GM12878 (cell line): ENCODE measurements at regions not wholly inside any gene's neighbourhood (a gene's known extent, or its start where the extent isn't known, plus 50 kb on each side); places are given as distances from the start of the nearest gene placed in this dataset.

ENCODE experiments used
- ATAC-seq: fragments of 200-7000 bp; cut with Tn5 transposase; 3 replicates; pipeline ENCODE4 v1.9.1; 2020; ENCODE audit warnings: mild to moderate bottlenecking, moderate library complexity
- BruUV-seq: library from RNA; stranded (reverse); fragments of 400-500 nt; replicated peaks from 2 replicates; lab custom pipeline; 2021; lab: Mats Ljungman, UMichigan
- CTCF ChIA-PET: fragments of 300-600 bp; sonication (Branson Sonifier 250); formaldehyde crosslinking; extraction: SDS; loops from one replicate; lab custom pipeline; 2021; ENCODE audit warnings: inconsistent platforms; lab: Yijun Ruan, JAX
- POLR2A ChIA-PET: fragments of 350-600 bp; formaldehyde crosslinking; extraction: SDS; loops from one replicate; lab custom pipeline; 2021; ENCODE audit warnings: inconsistent platforms; lab: Charles Lee
- RAD21 ChIA-PET: fragments of 300-600 bp; sonication (Branson Sonifier 250); formaldehyde crosslinking; loops from one replicate; lab custom pipeline; 2023; ENCODE audit warnings: antibody characterized with exemption; ENCODE audit not compliant: unreplicated experiment; lab: Charles Lee
- SMC1A ChIA-PET: fragments of 300-600 bp; sonication (Branson Sonifier 250); formaldehyde crosslinking; loops from one replicate; lab custom pipeline; 2023; ENCODE audit not compliant: unreplicated experiment, uncharacterized antibody; lab: Charles Lee
- DNase-seq: peaks from one replicate; pipeline ENCODE4 v3.0.0-alpha.2; 2011; ENCODE audit warnings: low read depth, low spot score
- FAIRE-seq: peaks from 3 replicates; lab custom pipeline; 2011; peaks lifted over from hg19 to GRCh38; lab: Jason Lieb, UNC
- H2AFZ ChIP-seq: 2 replicates; pipeline ENCODE4 v1.6.0; 2011; ENCODE audit warnings: low read depth, low read length, control low read depth; ENCODE audit not compliant: control insufficient read depth
- H3K27ac ChIP-seq: 2 replicates; pipeline ENCODE4 v1.5.1; 2011; ENCODE audit warnings: control low read depth; ENCODE audit not compliant: control insufficient read depth, insufficient read depth
- H3K27me3 ChIP-seq, 2 experiments: replicated peaks in 1 of 2; 2 replicates each; pipeline versions ENCODE4 v1.6.0 to v1.6.1; 2011; ENCODE audit warnings: low read length in 1 of 2; ENCODE audit not compliant: control insufficient read depth in 2 of 2, insufficient read depth in 2 of 2
- H3K36me3 ChIP-seq, 2 experiments: 2 replicates each; pipeline ENCODE4 v1.5.1; 2011; ENCODE audit warnings: low read length in 1 of 2; ENCODE audit not compliant: control insufficient read depth in 2 of 2, insufficient read depth in 2 of 2
- H3K4me1 ChIP-seq: 2 replicates; pipeline ENCODE4 v1.6.1; 2011; ENCODE audit warnings: mild to moderate bottlenecking, low read length, moderate library complexity, mixed read lengths; ENCODE audit not compliant: control insufficient read depth, insufficient read depth
- H3K4me2 ChIP-seq: 2 replicates; pipeline ENCODE4 v1.6.0; 2011; ENCODE audit warnings: control low read depth; ENCODE audit not compliant: control insufficient read depth, insufficient read depth
- H3K4me3 ChIP-seq: fragments of 200-600 bp; sonication (generic); 2 replicates; pipeline ENCODE4 v1.5.1; 2016
- H3K79me2 ChIP-seq: 2 replicates; pipeline ENCODE4 v1.6.0; 2011; ENCODE audit warnings: low read length; ENCODE audit not compliant: control insufficient read depth, insufficient read depth
- H3K9ac ChIP-seq: 2 replicates; pipeline ENCODE4 v1.8.0; 2011; ENCODE audit warnings: low read length, control low read depth, mixed read lengths; ENCODE audit not compliant: control insufficient read depth, insufficient read depth
- H3K9me3 ChIP-seq: replicated peaks from 3 replicates; pipeline ENCODE4 v1.5.1; 2011; ENCODE audit warnings: mild to moderate bottlenecking, low read length; ENCODE audit not compliant: control insufficient read depth, insufficient read depth
- H4K20me1 ChIP-seq: 2 replicates; pipeline ENCODE4 v1.6.0; 2011; ENCODE audit not compliant: control insufficient read depth, insufficient read depth
- CBX3 ChIP-seq: fragments of 200-600 bp; sonication (generic); IDR thresholded peaks from 2 replicates; pipeline ENCODE4 v1.6.1; 2016; ENCODE audit warnings: low read depth, borderline replicate concordance
- IKZF2 ChIP-seq, 2 experiments: fragments of 450-650 bp; IDR thresholded peaks; 2 replicates each; pipeline ENCODE4 v1.6.1; 2017; ENCODE audit warnings: mild to moderate bottlenecking in 2 of 2, moderate library complexity in 2 of 2
- KDM1A ChIP-seq: fragments of 200-600 bp; sonication (generic); IDR thresholded peaks from 2 replicates; pipeline ENCODE4 v1.6.1; 2016; ENCODE audit warnings: borderline replicate concordance
- NFYA ChIP-seq: IDR thresholded peaks from 2 replicates; pipeline ENCODE4 v1.6.1; 2011; ENCODE audit warnings: low read depth, mild to moderate bottlenecking, low read length, improper control_type of control experiment, borderline replicate concordance
- NR2C2 ChIP-seq: IDR thresholded peaks from 2 replicates; pipeline ENCODE4 v1.6.1; 2011; ENCODE audit warnings: borderline replicate concordance, low read depth; ENCODE audit not compliant: control insufficient read depth, insufficient read length
- POLR2A ChIP-seq: IDR thresholded peaks from 2 replicates; pipeline ENCODE4 v1.6.1; 2011; ENCODE audit warnings: low read depth, mild to moderate bottlenecking, low read length
- POLR2AphosphoS2 ChIP-seq: IDR thresholded peaks from 2 replicates; pipeline ENCODE4 v1.6.1; 2011; ENCODE audit warnings: low read depth, mild to moderate bottlenecking, low read length, improper control_type of control experiment, moderate library complexity
- SMC3 ChIP-seq: IDR thresholded peaks from 2 replicates; pipeline ENCODE4 v1.6.1; 2011; ENCODE audit warnings: low read length, improper control_type of control experiment, borderline replicate concordance
- SREBF1 ChIP-seq: IDR thresholded peaks from 2 replicates; pipeline ENCODE4 v1.6.1; 2012; ENCODE audit warnings: mild to moderate bottlenecking, low read length
- STAT1 ChIP-seq: fragments of 450-650 bp; conservative IDR thresholded peaks from 2 replicates; pipeline ENCODE4 v1.6.1; 2014; ENCODE audit warnings: antibody characterized with exemption, mild to moderate bottlenecking
- USF1 ChIP-seq: IDR thresholded peaks from 2 replicates; pipeline ENCODE4 v1.6.1; 2011; ENCODE audit warnings: borderline replicate concordance, low read depth, mild to moderate bottlenecking, moderate library complexity, mixed read lengths, low read length; ENCODE audit not compliant: insufficient read depth; ENCODE audit errors: extremely low read length
- ZBTB4 ChIP-seq: fragments of 450-650 bp; formaldehyde crosslinking; IDR thresholded peaks from 2 replicates; pipeline ENCODE4 v1.4.0; 2022; ENCODE audit warnings: mild to moderate bottlenecking, moderate library complexity
- WGBS: methylation state at CpG from one replicate; pipeline ENCODE4 v1.1.6; 2016; ENCODE audit warnings: low lambda C conversion rate; ENCODE audit not compliant: insufficient replicate concordance, insufficient coverage; ENCODE audit errors: missing lambda C conversion rate; 5-methylcytosine and 5-hydroxymethylcytosine counted together
- in situ Hi-C: fragments of 300-500 bp; cut with MboI; formaldehyde crosslinking; loops from 9 replicates; pipeline ENCODE4 v1.14.3; 2018; ENCODE audit warnings: mixed read lengths
- intact Hi-C: fragments of 100-400 bp; cut with micrococcal nuclease; formaldehyde crosslinking; loops from one replicate; pipeline ENCODE4 v1.14.2; 2022; ENCODE audit not compliant: unreplicated experiment

GRCh38 chr17:36864827-36865430, 72.3 kb upstream of the LHX1 start:
- no TSS peak for BruUV-seq
- no peaks in the 10 kb centered on the region for H3K9me3 ChIP-seq
- no peak for DNase-seq
- TF ChIP-seq USF1 = no peak
- TF ChIP-seq NFYA = no peak
- TF ChIP-seq IKZF2 (IDR thresholded peaks at IDR 0.05) = no peak
- no peak for TF ChIP-seq SREBF1
- TF ChIP-seq, all 136 proteins: peak for 0
- Histone ChIP-seq H4K20me1 (no peaks in the 10 kb centered on the region), H3K27me3 (no peaks in the 10 kb centered on the region; a peak in 1 of 4 replicates), H3K4me1 (no peaks in the 10 kb centered on the region), H3K79me2 (no peaks in the 10 kb centered on the region), H3K36me3 (no peaks in the 10 kb centered on the region), H3K27ac (no peak overlapping the region), H3K4me3 (no peak overlapping the region), H2AFZ (no peak overlapping the region), H3K4me2 (no peak overlapping the region), H3K9ac (no peak overlapping the region)
- intact Hi-C loops = no loop called here
- RAD21 ChIA-PET = no interaction called here
- WGBS = 41% methylated on average over 11 of the region's 11 CpGs
- in situ Hi-C loops = no loop called here
- FAIRE-seq (no peak), ATAC-seq (no peak)
- POLR2A ChIA-PET = no interaction called here
- SMC1A ChIA-PET = no interaction called here
- CTCF ChIA-PET = no interaction called here

GRCh38 chr17:36867716-36868341, 69.4 kb upstream of the LHX1 start:
- intact Hi-C loops = no loop called here
- Histone ChIP-seq H2AFZ (no peak overlapping the region), H3K4me3 (no peak overlapping the region), H3K4me2 (no peak overlapping the region), H3K36me3 (no peaks in the 10 kb centered on the region), H4K20me1 (no peaks in the 10 kb centered on the region), H3K27me3 (no peaks in the 10 kb centered on the region; a peak in 1 of 4 replicates), H3K27ac (no peak overlapping the region), H3K4me1 (no peaks in the 10 kb centered on the region), H3K9ac (no peak overlapping the region), H3K9me3 (no peaks in the 10 kb centered on the region), H3K79me2 (no peaks in the 10 kb centered on the region)
- no TSS peak for BruUV-seq
- ChIA-PET POLR2A (no interaction called here), CTCF (no interaction called here), RAD21 (no interaction called here), SMC1A (no interaction called here)
- FAIRE-seq = no peak
- DNase-seq = no peak
- in situ Hi-C loops = no loop called here
- no peak for ATAC-seq
- 40% methylated on average over 6 of the region's 6 CpGs for WGBS
- TF ChIP-seq SMC3 (no peak), STAT1 (no peak), POLR2A (no peak), CBX3 (no peak), KDM1A (no peak), ZBTB4 (CRISPR knock-in tag) (no peak), POLR2AphosphoS2 (no peak), NR2C2 (no peak)
